ENCODE measurements at regions not wholly inside any gene's neighbourhood (a gene's known extent, or its start where the extent isn't known, plus 50 kb on each side); places are given as distances from the start of the nearest gene placed in this dataset.

- Histone ChIP-seq H3K4me1 (ENCODE audit: control insufficient read depth in 1 of 2, insufficient read depth in 2 of 2, low read length in 2 of 2) (no peaks in the 10 kb centered on the region), H3K36me3 (ENCODE audit: control insufficient read depth in 1 of 2, insufficient read depth in 2 of 2, low read length in 1 of 2) (no peaks in the 10 kb centered on the region), H3K27ac (ENCODE audit: low read depth in 1 of 2, low read length in 2 of 2) (no peak overlapping the region), H3K27me3 (ENCODE audit: control insufficient read depth in 1 of 2, insufficient read depth in 2 of 2, low read length in 1 of 2) (no peaks in the 10 kb centered on the region), H3K9me3 (ENCODE audit: control insufficient read depth, low read length) (no peaks in the 10 kb centered on the region), H3K4me3 (ENCODE audit: low read length in 2 of 2) (no peak overlapping the region)
- ATAC-seq (ENCODE audit: low FRiP score) (no peak), DNase-seq (no peak)
- intact Hi-C loops (cut with DNase I): no loop called here
- WGBS, 2 donors: 44 to 48% methylated on average over 5 of the region's 5 CpGs
Observed at GRCh38 chr1:232307296-232308017, 322.5 kb downstream of the SIPA1L2 start.

- ATAC-seq (ENCODE audit: low FRiP score): peak; percentile 61
Observed at GRCh38 chr1:232306269-232306961, 323.5 kb downstream of the SIPA1L2 start.

GRCh38 chr1:232305050-232305449, 324.9 kb downstream of the SIPA1L2 start:
- Histone ChIP-seq H3K4me1 (ENCODE audit: control insufficient read depth in 1 of 2, insufficient read depth in 2 of 2, low read length in 2 of 2) (no peaks in the 10 kb centered on the region), H3K9me3 (ENCODE audit: control insufficient read depth, low read length) (no peaks in the 10 kb centered on the region), H3K4me3 (ENCODE audit: low read length in 2 of 2) (no peak overlapping the region), H3K36me3 (ENCODE audit: control insufficient read depth in 1 of 2, insufficient read depth in 2 of 2, low read length in 1 of 2) (no peaks in the 10 kb centered on the region), H3K27me3 (ENCODE audit: control insufficient read depth in 1 of 2, insufficient read depth in 2 of 2, low read length in 1 of 2) (no peaks in the 10 kb centered on the region), H3K27ac (ENCODE audit: low read depth in 1 of 2, low read length in 2 of 2) (no peak overlapping the region)
- intact Hi-C loops (cut with DNase I): no loop called here
- ATAC-seq (ENCODE audit: low FRiP score) (no peak), DNase-seq (no peak)
- WGBS, 2 donors: 70 to 73% methylated on average over 4 of the region's 4 CpGs

More at GRCh38 chr1:232306269-232306961, 323.5 kb downstream of the SIPA1L2 start:
- WGBS, 2 donors: 7 to 11% methylated on average over 8 of the region's 8 CpGs
- no peaks in the 10 kb centered on the region for H3K36me3 ChIP-seq (ENCODE audit: control insufficient read depth in 1 of 2, insufficient read depth in 2 of 2, low read length in 1 of 2)
- intact Hi-C loops (cut with DNase I): no loop called here
- DNase-seq: peak in 1 of 2 donors; percentile 56
- H3K27me3 ChIP-seq (ENCODE audit: control insufficient read depth in 1 of 2, insufficient read depth in 2 of 2, low read length in 1 of 2): no peaks in the 10 kb centered on the region
- H3K4me3 ChIP-seq (ENCODE audit: low read length in 2 of 2): no peak overlapping the region
- H3K4me1 ChIP-seq (ENCODE audit: control insufficient read depth in 1 of 2, insufficient read depth in 2 of 2, low read length in 2 of 2): no peaks in the 10 kb centered on the region
- H3K27ac ChIP-seq (ENCODE audit: low read depth in 1 of 2, low read length in 2 of 2): no peak overlapping the region
- H3K9me3 ChIP-seq (ENCODE audit: control insufficient read depth, low read length): no peaks in the 10 kb centered on the region

GRCh38 chr1:232303222-232303620, 326.7 kb downstream of the SIPA1L2 start:
- intact Hi-C loops (cut with DNase I): no loop called here
- Histone ChIP-seq H3K27ac (ENCODE audit: low read depth in 1 of 2, low read length in 2 of 2) (no peak overlapping the region), H3K36me3 (ENCODE audit: control insufficient read depth in 1 of 2, insufficient read depth in 2 of 2, low read length in 1 of 2) (no peaks in the 10 kb centered on the region), H3K4me3 (ENCODE audit: low read length in 2 of 2) (no peak overlapping the region), H3K27me3 (ENCODE audit: control insufficient read depth in 1 of 2, insufficient read depth in 2 of 2, low read length in 1 of 2) (no peaks in the 10 kb centered on the region), H3K9me3 (ENCODE audit: control insufficient read depth, low read length) (no peaks in the 10 kb centered on the region), H3K4me1 (ENCODE audit: control insufficient read depth in 1 of 2, insufficient read depth in 2 of 2, low read length in 2 of 2) (no peaks in the 10 kb centered on the region)
- DNase-seq (no peak), ATAC-seq (ENCODE audit: low FRiP score) (no peak)
- WGBS, 2 donors: 92 to 93% methylated on average over 5 of the region's 5 CpGs

GRCh38 chr1:232302376-232303221, 327.3 kb downstream of the SIPA1L2 start:
- Histone ChIP-seq H3K4me3 (ENCODE audit: low read length in 2 of 2) (no peak overlapping the region), H3K36me3 (ENCODE audit: control insufficient read depth in 1 of 2, insufficient read depth in 2 of 2, low read length in 1 of 2) (no peaks in the 10 kb centered on the region), H3K27ac (ENCODE audit: low read depth in 1 of 2, low read length in 2 of 2) (no peak overlapping the region), H3K9me3 (ENCODE audit: control insufficient read depth, low read length) (no peaks in the 10 kb centered on the region), H3K4me1 (ENCODE audit: control insufficient read depth in 1 of 2, insufficient read depth in 2 of 2, low read length in 2 of 2) (no peaks in the 10 kb centered on the region), H3K27me3 (ENCODE audit: control insufficient read depth in 1 of 2, insufficient read depth in 2 of 2, low read length in 1 of 2) (no peaks in the 10 kb centered on the region)
- WGBS, 2 donors: 77 to 79% methylated on average over 4 of the region's 4 CpGs
- intact Hi-C loops (cut with DNase I): no loop called here
- ATAC-seq (ENCODE audit: low FRiP score) (no peak), DNase-seq (no peak)

GRCh38 chr1:232301246-232301645, 328.7 kb downstream of the SIPA1L2 start:
- Histone ChIP-seq H3K9me3 (ENCODE audit: control insufficient read depth, low read length) (no peaks in the 10 kb centered on the region), H3K27ac (ENCODE audit: low read depth in 1 of 2, low read length in 2 of 2) (no peak overlapping the region), H3K36me3 (ENCODE audit: control insufficient read depth in 1 of 2, insufficient read depth in 2 of 2, low read length in 1 of 2) (no peaks in the 10 kb centered on the region), H3K27me3 (ENCODE audit: control insufficient read depth in 1 of 2, insufficient read depth in 2 of 2, low read length in 1 of 2) (no peaks in the 10 kb centered on the region), H3K4me3 (ENCODE audit: low read length in 2 of 2) (no peak overlapping the region), H3K4me1 (ENCODE audit: control insufficient read depth in 1 of 2, insufficient read depth in 2 of 2, low read length in 2 of 2) (no peaks in the 10 kb centered on the region)
- 94 to 95% methylated on average over 8 of the region's 8 CpGs for WGBS, 2 donors
- DNase-seq (no peak), ATAC-seq (ENCODE audit: low FRiP score) (no peak)
- intact Hi-C loops (cut with DNase I): no loop called here

- Histone ChIP-seq H3K36me3 (ENCODE audit: control insufficient read depth in 1 of 2, insufficient read depth in 2 of 2, low read length in 1 of 2) (no peaks in the 10 kb centered on the region), H3K4me1 (ENCODE audit: control insufficient read depth in 1 of 2, insufficient read depth in 2 of 2, low read length in 2 of 2) (no peaks in the 10 kb centered on the region), H3K27me3 (ENCODE audit: control insufficient read depth in 1 of 2, insufficient read depth in 2 of 2, low read length in 1 of 2) (no peaks in the 10 kb centered on the region), H3K9me3 (ENCODE audit: control insufficient read depth, low read length) (no peaks in the 10 kb centered on the region), H3K4me3 (ENCODE audit: low read length in 2 of 2) (no peak overlapping the region), H3K27ac (ENCODE audit: low read depth in 1 of 2, low read length in 2 of 2) (no peak overlapping the region)
- no peak for ATAC-seq (ENCODE audit: low FRiP score)
- no peak for DNase-seq
- intact Hi-C loops (cut with DNase I): no loop called here
- 91 to 92% methylated on average over 2 of the region's 2 CpGs for WGBS, 2 donors
Observed at GRCh38 chr1:232300466-232300865, 329.5 kb downstream of the SIPA1L2 start.

- intact Hi-C loops (cut with DNase I): no loop called here
- no peak for ATAC-seq (ENCODE audit: low FRiP score)
- Histone ChIP-seq H3K4me1 (ENCODE audit: control insufficient read depth in 1 of 2, insufficient read depth in 2 of 2, low read length in 2 of 2) (peaks cover 0 to 3% of the 10 kb centered on the region in 2 donors), H3K9me3 (ENCODE audit: control insufficient read depth, low read length) (no peaks in the 10 kb centered on the region), H3K27me3 (ENCODE audit: control insufficient read depth in 1 of 2, insufficient read depth in 2 of 2, low read length in 1 of 2) (no peaks in the 10 kb centered on the region), H3K36me3 (ENCODE audit: control insufficient read depth in 1 of 2, insufficient read depth in 2 of 2, low read length in 1 of 2) (no peaks in the 10 kb centered on the region), H3K4me3 (ENCODE audit: low read length in 2 of 2) (no peak overlapping the region), H3K27ac (ENCODE audit: low read depth in 1 of 2, low read length in 2 of 2) (no peak overlapping the region)
- WGBS, 2 donors: 72 to 94% methylated on average over 4 of the region's 4 CpGs
- no peak for DNase-seq
Observed at GRCh38 chr1:232296461-232296860, 333.5 kb downstream of the SIPA1L2 start.
